ENCODE measurements at regions not wholly inside any gene's neighbourhood (a gene's known extent, or its start where the extent isn't known, plus 50 kb on each side); places are given as distances from the start of the nearest gene placed in this dataset.

DNA sequence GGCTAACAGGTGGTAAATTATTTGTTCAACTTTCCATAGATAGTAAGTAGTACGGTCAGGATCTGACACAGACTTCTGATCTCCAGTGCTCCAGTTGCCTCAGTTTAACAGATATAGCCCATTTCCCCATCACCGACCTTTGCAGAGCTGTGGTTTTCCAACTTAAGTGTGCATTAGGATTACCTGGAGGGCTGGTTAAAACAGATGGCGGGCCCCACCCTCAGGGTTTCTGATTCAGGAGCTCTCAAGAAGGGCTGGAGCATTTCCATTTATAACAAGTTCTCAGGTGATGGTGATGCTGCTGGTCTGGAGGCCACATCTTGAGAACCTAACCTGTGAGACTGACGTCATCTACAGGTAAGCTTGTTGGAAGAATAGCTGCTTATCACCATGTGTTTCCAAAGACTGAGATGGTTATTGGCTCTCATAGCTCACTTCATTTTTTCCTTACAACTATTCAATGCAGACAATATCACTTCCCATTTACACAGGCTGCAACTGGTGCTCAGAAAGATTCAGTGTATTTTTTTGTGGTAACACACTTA is 360.1 kb upstream of the CHD6 start:
- intact Hi-C loops (cut with micrococcal nuclease), result no loop called here
- Histone ChIP-seq H3K4me3 (no peak overlapping the region), H3K36me3 (no peaks in the 10 kb centered on the region), H3K9me3 (replicated peaks) (no peaks in the 10 kb centered on the region), H3K27ac (replicated peaks) (no peak overlapping the region), H3K27me3 (ENCODE audit: low read depth) (peaks cover 2% of the 10 kb centered on the region), H3K4me1 (no peaks in the 10 kb centered on the region)
- TF ChIP-seq, protein P1, sequence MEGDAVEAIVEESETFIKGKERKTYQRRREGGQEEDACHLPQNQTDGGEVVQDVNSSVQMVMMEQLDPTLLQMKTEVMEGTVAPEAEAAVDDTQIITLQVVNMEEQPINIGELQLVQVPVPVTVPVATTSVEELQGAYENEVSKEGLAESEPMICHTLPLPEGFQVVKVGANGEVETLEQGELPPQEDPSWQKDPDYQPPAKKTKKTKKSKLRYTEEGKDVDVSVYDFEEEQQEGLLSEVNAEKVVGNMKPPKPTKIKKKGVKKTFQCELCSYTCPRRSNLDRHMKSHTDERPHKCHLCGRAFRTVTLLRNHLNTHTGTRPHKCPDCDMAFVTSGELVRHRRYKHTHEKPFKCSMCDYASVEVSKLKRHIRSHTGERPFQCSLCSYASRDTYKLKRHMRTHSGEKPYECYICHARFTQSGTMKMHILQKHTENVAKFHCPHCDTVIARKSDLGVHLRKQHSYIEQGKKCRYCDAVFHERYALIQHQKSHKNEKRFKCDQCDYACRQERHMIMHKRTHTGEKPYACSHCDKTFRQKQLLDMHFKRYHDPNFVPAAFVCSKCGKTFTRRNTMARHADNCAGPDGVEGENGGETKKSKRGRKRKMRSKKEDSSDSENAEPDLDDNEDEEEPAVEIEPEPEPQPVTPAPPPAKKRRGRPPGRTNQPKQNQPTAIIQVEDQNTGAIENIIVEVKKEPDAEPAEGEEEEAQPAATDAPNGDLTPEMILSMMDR (IDR thresholded peaks at IDR 0.05; ENCODE audit: borderline replicate concordance), result no peak
- DNase-seq, result no peak

DNA sequence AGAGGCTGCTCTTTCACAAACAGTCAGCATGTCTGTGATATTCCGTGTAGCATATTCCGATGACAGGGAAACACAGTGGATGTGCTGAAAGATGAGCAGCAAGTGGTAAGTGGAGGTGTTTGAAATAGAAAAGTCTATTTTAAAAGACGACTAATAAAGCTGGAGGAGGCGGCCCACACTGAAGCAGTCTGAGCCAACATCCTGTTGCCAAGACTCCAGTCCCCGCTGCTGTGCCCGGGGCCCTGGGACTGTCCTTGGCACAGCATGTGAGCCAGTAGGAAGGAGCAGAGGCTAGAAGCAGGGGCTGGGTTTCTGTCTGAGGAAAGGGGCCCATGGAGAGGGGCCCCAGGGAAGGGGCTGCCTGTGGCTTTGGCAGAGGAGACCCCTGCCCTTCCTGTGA is 351.5 kb upstream of the CHD6 start:
- TF ChIP-seq, protein P1 (IDR thresholded peaks at IDR 0.05; ENCODE audit: borderline replicate concordance), result no peak
- Histone ChIP-seq H3K4me3 (no peak overlapping the region), H3K27ac (replicated peaks) (no peak overlapping the region), H3K4me1 (no peaks in the 10 kb centered on the region), H3K36me3 (no peaks in the 10 kb centered on the region), H3K9me3 (replicated peaks) (peaks cover 14% of the 10 kb centered on the region), H3K27me3 (ENCODE audit: low read depth) (peaks cover 27% of the 10 kb centered on the region)
- intact Hi-C loops (cut with micrococcal nuclease), result no loop called here
- DNase-seq, result no peak

DNA sequence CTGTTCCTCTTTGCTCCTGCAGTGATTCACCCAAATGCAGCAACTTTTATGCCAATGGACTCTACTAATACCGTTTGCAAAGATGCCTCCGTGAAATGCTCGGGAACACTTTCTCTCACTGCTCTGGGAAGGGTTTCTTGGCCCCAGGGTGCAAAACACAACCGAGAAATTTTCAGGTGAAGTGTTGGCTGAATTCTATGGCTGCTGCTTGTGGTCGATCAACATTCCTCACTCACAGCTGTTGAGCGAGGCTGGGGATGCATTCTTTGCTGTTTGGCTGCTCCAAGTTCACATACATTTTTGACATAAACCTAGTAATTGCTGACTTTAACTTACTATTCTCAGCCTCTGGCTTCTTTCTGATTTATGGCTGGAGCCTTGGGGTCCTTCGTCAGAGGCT is 342.0 kb upstream of the CHD6 start:
- Histone ChIP-seq H3K27me3 (ENCODE audit: low read depth) (peaks cover 23% of the 10 kb centered on the region), H3K27ac (replicated peaks) (no peak overlapping the region), H3K4me1 (no peaks in the 10 kb centered on the region), H3K4me3 (no peak overlapping the region), H3K9me3 (replicated peaks) (peaks cover 1% of the 10 kb centered on the region), H3K36me3 (no peaks in the 10 kb centered on the region)
- DNase-seq, result no peak
- intact Hi-C loops (cut with micrococcal nuclease), result no loop called here
- TF ChIP-seq, protein P1 (IDR thresholded peaks at IDR 0.05; ENCODE audit: borderline replicate concordance), result no peak

DNA sequence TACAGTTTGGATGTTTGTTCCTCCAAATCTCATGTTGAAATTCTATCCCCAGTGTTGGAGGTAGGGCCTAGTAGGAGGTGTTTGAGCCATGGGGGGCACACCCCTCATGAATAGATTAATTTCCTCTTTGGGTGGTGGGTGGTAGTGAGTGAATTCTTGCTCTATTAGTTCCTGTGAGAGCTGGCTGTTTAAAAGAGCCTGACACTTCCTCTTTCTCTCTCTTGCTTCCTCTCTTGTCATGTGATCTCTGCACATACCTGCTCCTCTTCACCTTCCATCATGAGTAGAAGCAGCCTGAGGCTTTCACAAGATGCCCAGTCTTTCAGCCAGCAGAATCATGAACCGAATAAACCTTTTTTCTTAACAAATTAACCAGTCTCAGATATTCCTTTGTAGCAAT is 340.2 kb upstream of the CHD6 start:
- no peak for DNase-seq
- Histone ChIP-seq H3K4me1 (no peaks in the 10 kb centered on the region), H3K4me3 (no peak overlapping the region), H3K27ac (replicated peaks) (no peak overlapping the region), H3K36me3 (no peaks in the 10 kb centered on the region), H3K9me3 (replicated peaks) (no peaks in the 10 kb centered on the region), H3K27me3 (ENCODE audit: low read depth) (peaks cover 30% of the 10 kb centered on the region)
- TF ChIP-seq, protein P1 (IDR thresholded peaks at IDR 0.05; ENCODE audit: borderline replicate concordance), result no peak
- intact Hi-C loops (cut with micrococcal nuclease), result no loop called here

DNA sequence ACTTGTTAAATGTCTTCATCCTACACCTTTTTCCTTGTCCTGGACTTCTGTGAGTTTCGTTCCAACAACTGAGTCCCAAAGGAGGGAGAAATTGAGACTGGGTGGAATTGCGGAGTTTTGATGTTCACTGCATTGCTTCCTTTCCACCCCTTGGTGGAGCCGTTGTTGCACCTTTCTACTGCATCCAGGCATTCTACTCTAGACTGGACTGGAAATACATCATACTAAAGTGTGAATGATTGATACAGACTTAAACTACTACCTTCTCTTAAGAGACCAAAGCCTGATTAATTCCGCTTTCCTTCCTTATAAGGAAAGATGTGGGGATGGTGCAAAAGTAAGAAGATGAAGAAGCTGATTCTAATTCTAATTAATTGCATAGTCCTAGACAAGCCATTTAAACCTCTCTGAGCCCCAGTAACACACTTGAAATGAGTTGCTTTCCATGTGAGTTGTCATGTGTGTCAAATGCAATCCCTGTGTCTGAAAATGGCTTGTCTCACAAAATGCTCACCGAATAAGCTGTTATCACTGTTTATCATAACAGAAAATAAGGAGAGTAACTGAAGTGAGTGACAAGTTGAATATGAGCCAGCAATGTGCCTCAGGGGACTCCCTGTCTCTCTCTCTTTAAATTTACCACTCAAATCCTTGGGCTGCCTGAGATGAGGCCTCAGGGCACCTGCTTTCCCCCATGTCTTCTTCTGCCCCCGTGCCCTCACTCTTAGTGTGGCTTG is 338.3 kb upstream of the CHD6 start:
- no peak overlapping the region for H3K4me3 ChIP-seq
- DNase-seq, result no peak
- H3K27ac ChIP-seq (replicated peaks), result no peak overlapping the region
- H3K36me3 ChIP-seq, result no peaks in the 10 kb centered on the region
- intact Hi-C loops (cut with micrococcal nuclease), result no loop called here
- TF ChIP-seq, protein P1 (IDR thresholded peaks at IDR 0.05; ENCODE audit: borderline replicate concordance), result peak; percentile 52
- H3K27me3 ChIP-seq (ENCODE audit: low read depth), result peaks cover 26% of the 10 kb centered on the region
- H3K4me1 ChIP-seq, result no peaks in the 10 kb centered on the region
- no peaks in the 10 kb centered on the region for H3K9me3 ChIP-seq (replicated peaks)
